Muscle of leg (tissue), 3 donors: ENCODE measurements at regions not wholly inside any gene's neighbourhood (a gene's known extent, or its start where the extent isn't known, plus 50 kb on each side); places are given as distances from the start of the nearest gene placed in this dataset.

Experiments used
- DNase-seq: peaks from one replicate; pipeline ENCODE4 v3.0.0; 2013
- H3K27ac ChIP-seq: one replicate; pipeline ENCODE4 v1.5.1; 2013; ENCODE audit warnings: mild to moderate bottlenecking, low read length, control low read depth
- H3K27me3 ChIP-seq: one replicate; pipeline ENCODE4 v1.6.1; 2013; ENCODE audit warnings: low read length; ENCODE audit not compliant: control insufficient read depth, insufficient read depth
- H3K36me3 ChIP-seq: one replicate; pipeline ENCODE4 v1.6.1; 2013; ENCODE audit warnings: low read length; ENCODE audit not compliant: control insufficient read depth, insufficient read depth
- H3K4me1 ChIP-seq: one replicate; pipeline ENCODE4 v1.6.1; 2013; ENCODE audit warnings: low read length; ENCODE audit not compliant: control insufficient read depth, insufficient read depth
- H3K4me3 ChIP-seq: one replicate; pipeline ENCODE4 v1.5.1; 2013; ENCODE audit warnings: low read length, control low read depth
- H3K9me3 ChIP-seq: replicated peaks from 2 replicates; pipeline ENCODE4 v1.6.1; 2013; ENCODE audit warnings: low read depth, low read length; ENCODE audit not compliant: control insufficient read depth
- WGBS: methylation state at CpG from one replicate; pipeline ENCODE4 v1.1.5; 2013; ENCODE audit warnings: missing lambda C conversion rate; ENCODE audit not compliant: insufficient coverage; 5-methylcytosine and 5-hydroxymethylcytosine counted together

- Histone ChIP-seq H3K36me3 (no peaks in the 10 kb centered on the region), H3K4me1 (no peaks in the 10 kb centered on the region), H3K9me3 (no peaks in the 10 kb centered on the region), H3K27ac (no peak overlapping the region), H3K4me3 (no peak overlapping the region), H3K27me3 (no peaks in the 10 kb centered on the region)
- DNase-seq, result no peak
- no CpG with 5 or more reads among the region's 2 CpGs for WGBS
Measured at GRCh38 chr7:22676385-22676784, 50.6 kb upstream of the IL6 start.

- DNase-seq, result no peak
- H3K9me3 ChIP-seq, result no peaks in the 10 kb centered on the region
- no peaks in the 10 kb centered on the region for H3K27me3 ChIP-seq
- H3K36me3 ChIP-seq, result no peaks in the 10 kb centered on the region
- no peaks in the 10 kb centered on the region for H3K4me1 ChIP-seq
- no peak overlapping the region for H3K27ac ChIP-seq
- H3K4me3 ChIP-seq, result no peak overlapping the region
- WGBS, result no CpG with 5 or more reads among the region's 2 CpGs
Measured at GRCh38 chr7:22675917-22676343, 51.1 kb upstream of the IL6 start.

DNA sequence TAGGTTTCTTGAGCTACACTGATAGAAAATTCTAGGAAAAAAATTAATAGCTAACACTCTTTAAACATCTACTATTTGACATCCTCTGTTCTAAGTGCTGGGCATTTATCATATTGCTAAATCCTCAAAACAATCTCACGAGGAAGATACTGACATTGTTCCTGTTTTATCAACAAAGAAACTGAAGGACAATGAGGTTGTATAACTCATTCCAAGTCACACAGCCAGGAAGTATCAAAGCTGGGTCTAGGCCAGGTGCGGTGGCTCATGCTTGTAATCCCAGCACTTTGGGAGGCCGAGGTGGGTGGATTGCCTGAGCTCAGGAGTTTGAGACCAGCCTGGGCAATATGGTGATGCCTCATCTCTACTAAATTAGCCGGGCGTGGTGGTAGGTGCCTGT, 51.6 kb upstream of the IL6 start:
- Histone ChIP-seq H3K4me3 (no peak overlapping the region), H3K4me1 (no peaks in the 10 kb centered on the region), H3K27me3 (no peaks in the 10 kb centered on the region), H3K27ac (no peak overlapping the region), H3K9me3 (no peaks in the 10 kb centered on the region), H3K36me3 (no peaks in the 10 kb centered on the region)
- no peak for DNase-seq
- WGBS, result 88% methylated on average over 4 of the region's 5 CpGs

DNA sequence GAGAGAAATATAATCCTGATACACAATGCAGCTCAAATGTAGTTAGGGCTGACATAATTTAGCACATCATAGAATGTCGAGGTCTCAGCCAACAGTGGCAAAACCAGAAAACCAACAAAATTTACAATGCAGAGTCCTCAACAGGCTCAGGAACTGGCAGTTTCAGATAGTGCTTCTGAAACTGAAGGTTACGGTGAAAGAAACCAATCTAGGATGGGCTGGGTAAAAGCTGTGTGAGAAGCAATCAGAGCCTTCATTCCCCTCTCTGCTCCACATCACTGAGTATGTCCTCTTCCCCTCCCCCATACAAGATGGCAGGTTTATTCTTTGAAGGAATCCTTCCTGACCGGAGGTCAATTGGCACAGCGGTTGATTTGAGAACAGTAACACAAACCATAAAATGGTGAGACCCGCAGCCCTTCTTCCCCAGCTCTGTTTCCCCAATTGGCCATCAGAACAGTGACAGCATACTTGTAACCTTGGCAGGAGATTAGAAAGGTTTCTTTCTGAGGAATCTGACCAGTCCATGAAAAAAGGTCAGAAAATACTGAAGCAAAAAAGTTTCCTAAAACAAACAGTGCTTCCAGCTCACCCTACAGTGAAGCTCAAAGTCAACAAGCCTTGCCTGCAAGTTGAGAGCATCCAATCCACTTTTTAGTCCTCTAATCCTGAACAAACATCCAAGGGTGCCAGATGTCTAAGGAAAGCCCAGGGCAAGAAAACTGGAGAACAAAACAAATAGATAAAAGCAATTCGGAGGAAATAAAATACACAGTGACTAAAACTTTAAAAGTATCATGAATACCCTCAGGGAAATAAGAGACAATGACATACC, 53.9 kb upstream of the IL6 start:
- no CpG with 5 or more reads among the region's 6 CpGs for WGBS
- no peak for DNase-seq

DNA sequence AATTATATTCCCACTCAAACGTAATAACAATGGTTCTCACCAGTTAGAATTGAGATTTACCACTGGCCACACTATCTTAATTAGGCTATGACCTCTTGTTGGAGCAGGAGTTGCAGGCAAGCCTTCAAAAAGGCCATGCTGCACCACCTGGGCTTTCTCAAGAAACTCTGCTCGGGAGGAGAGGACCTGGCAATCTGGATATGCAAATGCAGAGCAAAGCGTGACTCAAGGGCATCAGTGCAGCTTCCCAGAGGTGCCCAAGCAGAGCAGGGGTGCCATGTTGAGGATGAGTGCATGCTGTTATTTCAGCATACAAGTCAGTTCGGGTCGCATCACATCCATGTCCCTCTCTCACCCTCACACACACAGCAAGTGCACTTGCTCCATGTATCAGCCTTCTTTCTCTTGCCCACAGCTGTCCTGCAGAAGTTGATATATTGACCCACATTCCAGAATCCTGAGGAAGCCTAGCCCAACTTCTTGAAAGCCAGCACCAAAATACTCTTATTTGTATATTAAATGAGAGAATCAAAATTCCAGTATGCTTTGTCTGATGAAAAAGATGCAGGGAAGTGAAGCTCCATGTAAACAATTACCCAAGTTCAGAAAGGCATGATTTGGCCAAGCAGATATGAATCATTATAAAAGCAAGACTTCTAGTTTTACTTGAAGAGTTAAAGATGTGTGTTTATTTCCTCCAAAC, 55.7 kb upstream of the IL6 start:
- Histone ChIP-seq H3K4me3 (no peak overlapping the region), H3K4me1 (no peaks in the 10 kb centered on the region)
- 88% methylated on average over 4 of the region's 5 CpGs for WGBS

More for the DNA sequence above, 53.9 kb upstream of the IL6 start:
- H3K9me3 ChIP-seq, result no peaks in the 10 kb centered on the region
- no peaks in the 10 kb centered on the region for H3K27me3 ChIP-seq
- no peak overlapping the region for H3K27ac ChIP-seq
- no peak overlapping the region for H3K4me3 ChIP-seq
- H3K4me1 ChIP-seq, result no peaks in the 10 kb centered on the region
- no peaks in the 10 kb centered on the region for H3K36me3 ChIP-seq

GRCh38 chr7:22670422-22670815, 56.6 kb upstream of the IL6 start:
- H3K9me3 ChIP-seq, result no peaks in the 10 kb centered on the region
- H3K36me3 ChIP-seq, result no peaks in the 10 kb centered on the region
- no CpG with 5 or more reads among the region's 1 CpG for WGBS

More for the DNA sequence above, 55.7 kb upstream of the IL6 start:
- Histone ChIP-seq H3K36me3 (no peaks in the 10 kb centered on the region), H3K27ac (no peak overlapping the region), H3K9me3 (no peaks in the 10 kb centered on the region), H3K27me3 (no peaks in the 10 kb centered on the region)
- DNase-seq, result no peak

DNA sequence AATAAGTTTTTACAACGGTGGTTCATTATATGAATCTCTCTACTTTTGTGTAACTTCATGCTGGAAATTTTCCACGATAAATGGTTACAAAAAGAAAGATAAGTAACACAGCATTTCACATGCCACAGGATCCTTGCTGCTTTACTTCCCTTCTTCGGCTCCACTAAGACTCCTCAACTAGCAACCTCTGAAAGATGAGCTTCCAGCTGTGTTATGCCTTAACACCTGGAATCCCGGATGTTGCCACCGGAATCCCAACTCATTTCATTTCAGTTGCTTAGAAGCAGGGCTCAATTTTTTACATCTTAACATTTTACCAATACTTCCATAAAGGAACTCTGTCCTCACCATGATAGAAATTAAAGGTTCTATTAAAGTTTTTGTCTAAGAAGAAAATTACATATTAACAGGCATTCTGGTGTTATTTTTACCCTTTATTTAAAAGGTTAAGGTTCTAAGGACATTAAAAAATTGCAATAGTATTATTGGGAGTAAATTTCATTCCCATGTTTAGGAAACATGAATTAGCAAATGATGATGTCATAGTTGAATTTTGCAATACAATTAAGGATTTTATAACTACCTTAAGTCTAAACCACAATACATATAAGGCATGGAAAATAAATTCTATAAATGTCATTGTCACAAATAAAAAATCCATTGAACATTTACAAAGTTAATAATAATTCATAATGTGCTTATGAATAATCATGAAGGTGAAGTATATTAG, 57.1 kb upstream of the IL6 start:
- H3K27me3 ChIP-seq, result no peaks in the 10 kb centered on the region
- H3K4me1 ChIP-seq, result no peaks in the 10 kb centered on the region
- no peak for DNase-seq
- no peak overlapping the region for H3K27ac ChIP-seq
- WGBS, result 52% methylated on average over 3 of the region's 5 CpGs
- H3K9me3 ChIP-seq, result no peaks in the 10 kb centered on the region
- no peak overlapping the region for H3K4me3 ChIP-seq
- no peaks in the 10 kb centered on the region for H3K36me3 ChIP-seq

More at GRCh38 chr7:22670422-22670815, 56.6 kb upstream of the IL6 start:
- DNase-seq, result no peak
- H3K27me3 ChIP-seq, result no peaks in the 10 kb centered on the region
- H3K4me3 ChIP-seq, result no peak overlapping the region
- H3K27ac ChIP-seq, result no peak overlapping the region
- no peaks in the 10 kb centered on the region for H3K4me1 ChIP-seq

GRCh38 chr7:22668971-22669401, 58.0 kb upstream of the IL6 start:
- Histone ChIP-seq H3K27ac (no peak overlapping the region), H3K4me3 (no peak overlapping the region), H3K9me3 (no peaks in the 10 kb centered on the region), H3K27me3 (no peaks in the 10 kb centered on the region), H3K36me3 (no peaks in the 10 kb centered on the region), H3K4me1 (no peaks in the 10 kb centered on the region)
- DNase-seq, result no peak
- 80% methylated on average over 2 of the region's 3 CpGs for WGBS

DNA sequence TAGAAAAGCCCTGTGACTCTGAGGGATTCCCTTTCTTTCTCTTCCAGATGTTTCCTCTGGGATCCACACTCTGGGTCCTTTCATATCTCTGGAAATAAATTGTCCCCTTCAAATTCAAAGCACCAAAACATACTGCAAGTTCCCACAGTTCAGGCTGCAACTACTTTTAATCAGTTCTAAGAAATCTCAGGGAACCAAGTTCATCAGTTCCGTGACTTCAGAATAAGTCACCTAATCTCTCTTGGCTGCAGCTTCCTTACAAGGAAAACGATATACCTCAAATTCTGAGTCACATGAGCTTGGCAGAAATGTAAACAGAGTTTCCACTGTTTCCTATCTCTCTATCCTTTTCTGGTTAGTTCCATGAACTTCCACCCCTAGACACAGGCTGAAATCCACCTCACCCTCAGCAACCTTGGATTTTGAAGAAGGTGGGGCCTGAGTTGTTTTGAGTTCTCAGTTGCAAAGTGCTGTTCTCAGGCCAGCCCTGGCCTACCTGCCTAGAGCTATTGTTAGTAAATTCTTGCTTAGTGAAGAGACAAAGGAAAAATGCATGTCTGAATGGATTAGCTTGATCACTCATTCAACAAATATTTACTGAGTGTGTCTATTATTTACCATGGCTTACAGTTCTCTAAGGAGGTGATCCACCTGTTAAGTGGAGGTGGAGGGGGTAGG, 59.3 kb upstream of the IL6 start:
- DNase-seq, result no peak
- Histone ChIP-seq H3K27me3 (no peaks in the 10 kb centered on the region), H3K27ac (no peak overlapping the region), H3K4me1 (no peaks in the 10 kb centered on the region), H3K9me3 (no peaks in the 10 kb centered on the region), H3K36me3 (no peaks in the 10 kb centered on the region), H3K4me3 (no peak overlapping the region)
- 46% methylated on average over 2 of the region's 2 CpGs for WGBS

GRCh38 chr7:22667187-22667561, 59.8 kb upstream of the IL6 start:
- Histone ChIP-seq H3K9me3 (no peaks in the 10 kb centered on the region), H3K4me1 (no peaks in the 10 kb centered on the region), H3K27me3 (no peaks in the 10 kb centered on the region), H3K4me3 (no peak overlapping the region), H3K36me3 (no peaks in the 10 kb centered on the region), H3K27ac (no peak overlapping the region)
- 85% methylated on average over 8 of the region's 13 CpGs for WGBS
- DNase-seq, result no peak
